ENCODE measurements at regions not wholly inside any gene's neighbourhood (a gene's known extent, or its start where the extent isn't known, plus 50 kb on each side); places are given as distances from the start of the nearest gene placed in this dataset.
A peak's percentile ranks its signal among the peaks of the same experiment; 100 is the strongest.

DNA sequence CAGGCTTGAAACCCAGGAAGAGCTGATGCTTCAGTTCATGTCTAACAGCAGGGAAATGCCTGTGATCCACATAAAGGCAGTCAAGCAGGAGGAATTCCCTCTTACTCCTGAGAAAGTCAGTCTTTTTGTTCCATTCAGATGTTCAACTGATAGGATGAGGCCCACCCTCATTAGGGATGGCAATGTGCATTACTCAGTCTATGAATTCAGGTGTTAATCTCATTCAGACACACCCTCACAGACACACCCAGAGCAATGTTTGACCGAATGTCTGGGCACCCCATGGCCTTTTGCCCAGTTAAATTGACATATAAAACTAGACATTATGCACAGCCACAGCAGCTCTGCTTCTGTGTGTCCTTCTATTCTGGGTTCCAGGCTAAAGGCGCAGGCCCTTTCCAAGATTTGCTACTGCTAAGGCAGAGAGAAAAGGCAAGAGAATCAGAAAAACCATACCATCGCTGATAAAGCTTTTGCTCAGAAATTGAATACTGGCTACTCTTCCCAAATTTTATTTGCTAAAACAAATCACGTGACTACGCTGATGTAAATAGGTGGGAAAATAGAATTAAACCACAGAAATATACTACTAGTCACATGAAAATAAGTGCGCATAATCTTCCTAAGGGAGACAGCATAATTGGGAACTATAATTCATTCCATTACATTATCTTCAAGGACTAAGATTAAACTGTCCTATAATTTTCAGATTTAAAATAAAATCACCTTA lies 625.0 kb upstream of the MAN1A1 start:
- no peaks in the 10 kb centered on the region for H3K27me3 ChIP-seq (replicated peaks; ENCODE audit: insufficient read depth, low read depth, low read length, poor library complexity)
- H3K36me3 ChIP-seq (ENCODE audit: insufficient read depth, low read length, poor library complexity, severe bottlenecking), result no peaks in the 10 kb centered on the region
- intact Hi-C loops (cut with micrococcal nuclease; ENCODE audit: unreplicated experiment), result loop anchor here (5.0 kb wide), 2 partner anchors 232 to 827 kb away; no protein-coding TSS in a partner anchor
- H3K27ac ChIP-seq (ENCODE audit: low read depth, low read length, poor library complexity, severe bottlenecking), result no peak overlapping the region
- no TSS peak for BruUV-seq (replicated peaks)
- DNase-seq (ENCODE audit: low spot score), result no peak
- no peaks in the 10 kb centered on the region for H3K4me1 ChIP-seq (ENCODE audit: insufficient read depth, low read length, poor library complexity, severe bottlenecking)
- ChIA-PET POLR2A (ENCODE audit: low non-redundant PET) (no interaction called here), CTCF (no interaction called here)
- no peaks in the 10 kb centered on the region for H3K9me3 ChIP-seq (ENCODE audit: low read depth, low read length, poor library complexity, severe bottlenecking)
- TF ChIP-seq, protein P1, sequence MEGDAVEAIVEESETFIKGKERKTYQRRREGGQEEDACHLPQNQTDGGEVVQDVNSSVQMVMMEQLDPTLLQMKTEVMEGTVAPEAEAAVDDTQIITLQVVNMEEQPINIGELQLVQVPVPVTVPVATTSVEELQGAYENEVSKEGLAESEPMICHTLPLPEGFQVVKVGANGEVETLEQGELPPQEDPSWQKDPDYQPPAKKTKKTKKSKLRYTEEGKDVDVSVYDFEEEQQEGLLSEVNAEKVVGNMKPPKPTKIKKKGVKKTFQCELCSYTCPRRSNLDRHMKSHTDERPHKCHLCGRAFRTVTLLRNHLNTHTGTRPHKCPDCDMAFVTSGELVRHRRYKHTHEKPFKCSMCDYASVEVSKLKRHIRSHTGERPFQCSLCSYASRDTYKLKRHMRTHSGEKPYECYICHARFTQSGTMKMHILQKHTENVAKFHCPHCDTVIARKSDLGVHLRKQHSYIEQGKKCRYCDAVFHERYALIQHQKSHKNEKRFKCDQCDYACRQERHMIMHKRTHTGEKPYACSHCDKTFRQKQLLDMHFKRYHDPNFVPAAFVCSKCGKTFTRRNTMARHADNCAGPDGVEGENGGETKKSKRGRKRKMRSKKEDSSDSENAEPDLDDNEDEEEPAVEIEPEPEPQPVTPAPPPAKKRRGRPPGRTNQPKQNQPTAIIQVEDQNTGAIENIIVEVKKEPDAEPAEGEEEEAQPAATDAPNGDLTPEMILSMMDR (conservative IDR thresholded peaks at IDR 0.05; ENCODE audit: low read depth, low read length), result no peak
- TF ChIP-seq EZH2 (IDR thresholded peaks at IDR 0.05; ENCODE audit: borderline replicate concordance, low read depth, low read length, poor library complexity, severe bottlenecking), result no peak
- no peak overlapping the region for H3K4me3 ChIP-seq (ENCODE audit: low read depth, low read length, poor library complexity, severe bottlenecking)

- Histone ChIP-seq H3K4me1 (ENCODE audit: insufficient read depth, low read length, poor library complexity, severe bottlenecking) (no peaks in the 10 kb centered on the region), H3K4me3 (ENCODE audit: low read depth, low read length, poor library complexity, severe bottlenecking) (no peak overlapping the region), H3K9me3 (ENCODE audit: low read depth, low read length, poor library complexity, severe bottlenecking) (no peaks in the 10 kb centered on the region), H3K27me3 (replicated peaks; ENCODE audit: insufficient read depth, low read depth, low read length, poor library complexity) (no peaks in the 10 kb centered on the region), H3K27ac (ENCODE audit: low read depth, low read length, poor library complexity, severe bottlenecking) (no peak overlapping the region), H3K36me3 (ENCODE audit: insufficient read depth, low read length, poor library complexity, severe bottlenecking) (no peaks in the 10 kb centered on the region)
- BruUV-seq (replicated peaks), result no TSS peak
- TF ChIP-seq EZH2 (IDR thresholded peaks at IDR 0.05; ENCODE audit: borderline replicate concordance, low read depth, low read length, poor library complexity, severe bottlenecking), result no peak
- TF ChIP-seq, protein P1 (conservative IDR thresholded peaks at IDR 0.05; ENCODE audit: low read depth, low read length), result peak; percentile 34; the same call in 1 of the 2 replicates
- peak; percentile 13 for DNase-seq (ENCODE audit: low spot score)
- intact Hi-C loops (cut with micrococcal nuclease; ENCODE audit: unreplicated experiment), result no loop called here
- ChIA-PET POLR2A (ENCODE audit: low non-redundant PET) (no interaction called here), CTCF (no interaction called here)
Observed at GRCh38 chr6:119966484-119966883, 616.9 kb upstream of the MAN1A1 start.

DNA sequence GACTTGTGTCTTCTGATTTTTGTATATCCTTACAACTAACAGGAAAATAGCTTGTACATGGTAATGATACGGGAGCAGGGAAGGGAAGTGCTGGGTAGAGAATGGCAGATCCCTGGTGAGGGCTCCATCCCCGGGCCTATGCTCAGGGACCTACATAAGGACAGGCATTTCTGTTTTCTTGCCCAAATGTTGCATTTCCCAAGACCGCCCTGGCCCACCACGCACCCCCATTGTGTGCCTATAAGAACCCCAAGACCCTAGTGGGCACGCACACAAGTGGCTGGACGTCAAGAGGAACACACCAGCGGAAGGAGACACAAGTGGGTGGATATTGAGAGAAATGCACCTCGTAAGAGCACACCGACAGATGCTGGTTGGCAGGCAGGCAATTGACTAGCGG lies 616.3 kb upstream of the MAN1A1 start:
- H3K27ac ChIP-seq (ENCODE audit: low read depth, low read length, poor library complexity, severe bottlenecking), result no peak overlapping the region
- CTCF ChIA-PET, result no interaction called here
- intact Hi-C loops (cut with micrococcal nuclease; ENCODE audit: unreplicated experiment), result no loop called here

More for the DNA sequence above, 616.3 kb upstream of the MAN1A1 start:
- Histone ChIP-seq H3K27me3 (replicated peaks; ENCODE audit: insufficient read depth, low read depth, low read length, poor library complexity) (no peaks in the 10 kb centered on the region), H3K9me3 (ENCODE audit: low read depth, low read length, poor library complexity, severe bottlenecking) (no peaks in the 10 kb centered on the region), H3K36me3 (ENCODE audit: insufficient read depth, low read length, poor library complexity, severe bottlenecking) (no peaks in the 10 kb centered on the region), H3K4me3 (ENCODE audit: low read depth, low read length, poor library complexity, severe bottlenecking) (no peak overlapping the region), H3K4me1 (ENCODE audit: insufficient read depth, low read length, poor library complexity, severe bottlenecking) (no peaks in the 10 kb centered on the region)
- no peak for DNase-seq (ENCODE audit: low spot score)
- no TSS peak for BruUV-seq (replicated peaks)
- TF ChIP-seq, protein P1 (conservative IDR thresholded peaks at IDR 0.05; ENCODE audit: low read depth, low read length), result no peak
- TF ChIP-seq EZH2 (IDR thresholded peaks at IDR 0.05; ENCODE audit: borderline replicate concordance, low read depth, low read length, poor library complexity, severe bottlenecking), result no peak
- POLR2A ChIA-PET (ENCODE audit: low non-redundant PET), result no interaction called here
